ENCODE measurements at regions not wholly inside any gene's neighbourhood (a gene's known extent, or its start where the extent isn't known, plus 50 kb on each side); places are given as distances from the start of the nearest gene placed in this dataset.

- TF ChIP-seq CTCF (IDR thresholded peaks at IDR 0.05) (no peak), POLR2A (IDR thresholded peaks at IDR 0.05) (no peak)
Measured at GRCh38 chr10:83988435-83988834, 150.9 kb upstream of the GHITM start.

All from thyroid gland (tissue), 4 donors.